Tongue (tissue), 1 donor: ENCODE measurements at regions not wholly inside any gene's neighbourhood (a gene's known extent, or its start where the extent isn't known, plus 50 kb on each side); places are given as distances from the start of the nearest gene placed in this dataset.

Experiments used
- DNase-seq: peaks from one replicate; pipeline ENCODE4 v3.0.0-alpha.2; 2015

DNA sequence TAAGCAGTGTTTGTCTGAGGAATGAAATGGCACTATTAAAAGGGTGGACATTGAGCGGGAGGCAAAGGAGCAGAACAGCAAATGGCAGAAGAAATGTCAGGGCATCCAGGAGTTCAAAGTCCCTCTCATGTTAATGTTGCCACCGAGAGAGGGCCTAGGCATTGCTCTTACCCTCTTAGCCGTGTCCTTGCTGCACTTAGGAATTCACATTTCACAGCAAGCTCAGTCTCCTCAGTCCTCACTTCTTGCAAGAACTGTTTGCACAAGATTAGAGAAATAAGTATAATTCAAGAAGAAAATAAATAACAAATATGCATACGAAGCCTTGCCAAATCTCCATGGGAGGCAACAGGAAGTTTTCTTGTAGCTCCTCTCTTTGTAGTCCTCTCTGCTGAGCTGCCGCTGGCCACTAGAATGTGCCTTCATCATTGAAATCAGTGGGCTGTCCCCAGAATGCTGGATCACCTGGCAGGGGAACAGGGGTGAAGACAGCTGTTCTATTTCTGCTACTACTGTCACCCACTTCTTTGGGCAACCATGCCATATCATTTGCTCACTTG, 205.8 kb downstream of the ZNF326 start:
- no peak for DNase-seq

GRCh38 chr1:90198616-90199332, 203.9 kb downstream of the ZNF326 start:
- DNase-seq: no peak

DNA sequence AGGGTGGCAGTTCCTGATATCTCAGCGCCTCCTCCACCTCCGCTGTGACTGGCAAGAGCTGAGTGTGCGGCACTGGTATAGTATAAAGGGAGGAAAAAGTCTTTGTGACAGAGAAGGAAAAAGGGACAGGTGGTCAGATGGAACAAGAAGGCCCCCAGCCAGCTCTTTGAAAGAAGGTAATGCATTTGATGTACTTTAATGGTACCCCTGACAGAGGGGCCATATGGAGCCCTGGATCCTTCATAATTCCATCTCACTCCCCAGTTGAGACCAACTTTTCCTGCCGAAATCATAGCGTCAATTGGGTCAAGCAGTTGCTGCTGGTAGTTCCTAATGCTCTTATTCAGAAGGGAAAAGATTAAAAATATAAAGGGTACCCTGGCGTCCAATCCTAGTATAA, 198.2 kb downstream of the ZNF326 start:
- DNase-seq: no peak

- no peak for DNase-seq
These were observed 197.5 kb downstream of the ZNF326 start for GRCh38 chr1:90192408-90192807.

DNA sequence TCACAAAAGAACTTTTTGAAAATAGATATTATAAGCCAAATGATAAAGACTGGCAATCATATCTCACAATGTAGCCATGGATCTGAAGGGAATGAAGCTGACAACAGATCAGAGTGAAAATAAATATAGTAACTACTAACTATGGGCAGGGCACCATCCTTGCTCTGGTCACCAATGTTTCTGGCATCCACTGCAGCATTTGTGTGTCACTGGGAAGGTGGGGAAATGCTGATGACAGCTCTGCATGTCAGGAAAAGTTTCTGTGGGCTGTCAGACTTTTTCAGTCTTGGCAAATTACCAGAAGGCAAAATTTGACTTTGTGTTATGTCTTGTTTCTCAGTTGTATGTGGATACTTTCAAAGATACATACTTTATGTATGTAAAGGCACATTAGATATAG, 195.6 kb downstream of the ZNF326 start:
- no peak for DNase-seq

DNA sequence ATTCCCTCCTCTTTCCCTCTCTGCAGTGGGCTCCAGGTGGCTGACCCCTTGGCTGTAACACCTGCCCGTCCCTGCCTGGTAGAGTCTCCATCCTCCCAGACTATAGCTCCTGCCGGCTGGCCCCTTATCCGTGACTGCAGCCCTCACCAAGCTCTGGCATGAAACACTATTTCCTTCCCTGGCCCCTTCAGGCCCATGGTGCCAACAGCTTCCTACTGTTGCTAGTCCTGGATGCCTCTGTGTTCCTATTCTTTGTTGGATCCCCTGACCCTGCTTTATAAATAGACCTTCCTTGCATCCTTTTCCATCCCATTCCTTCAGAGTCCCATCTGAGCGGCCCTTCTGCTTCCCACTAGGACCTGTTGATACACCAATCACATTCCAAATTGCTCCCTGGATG, 195.0 kb downstream of the ZNF326 start:
- DNase-seq: no peak

GRCh38 chr1:90187323-90187585, 192.3 kb downstream of the ZNF326 start:
- DNase-seq: peak; percentile 40

- no peak for DNase-seq
These were observed 191.8 kb downstream of the ZNF326 start for GRCh38 chr1:90186506-90187322.

GRCh38 chr1:90176530-90176929, 181.6 kb downstream of the ZNF326 start:
- no peak for DNase-seq

DNA sequence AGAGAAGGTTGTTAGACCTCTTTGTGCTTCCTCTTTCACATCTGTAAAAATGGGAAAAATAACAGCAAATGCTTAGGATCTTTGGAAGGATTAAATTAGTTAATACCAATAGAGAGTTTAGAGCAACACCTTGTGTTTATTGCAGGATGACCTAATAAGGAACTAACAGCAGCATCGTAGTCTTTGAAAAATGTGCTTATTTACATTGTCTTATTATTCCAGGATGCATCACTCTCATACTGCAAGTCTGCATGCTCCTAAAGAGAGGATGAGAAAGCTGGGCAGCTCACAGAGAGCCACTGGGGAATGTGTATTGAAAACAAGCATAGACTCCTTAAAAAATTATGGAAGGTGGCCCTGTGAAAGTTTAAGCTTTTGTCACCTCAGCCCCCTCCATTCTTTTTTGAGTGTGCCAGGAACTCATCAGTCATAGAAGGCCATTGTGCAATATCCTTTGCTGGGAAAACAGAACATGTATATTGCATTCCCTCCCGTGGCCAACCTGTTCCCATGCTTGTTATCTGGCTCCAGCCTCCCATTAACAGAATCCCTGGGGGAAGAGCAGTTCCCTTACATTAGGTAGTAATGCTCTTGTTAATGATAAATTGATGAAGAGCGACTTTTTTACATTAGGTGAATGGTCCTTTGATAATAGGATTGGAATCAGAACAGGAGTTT, 180.7 kb downstream of the ZNF326 start:
- no peak for DNase-seq

- no peak for DNase-seq
These were observed 179.3 kb downstream of the ZNF326 start for GRCh38 chr1:90174246-90174645.

DNA sequence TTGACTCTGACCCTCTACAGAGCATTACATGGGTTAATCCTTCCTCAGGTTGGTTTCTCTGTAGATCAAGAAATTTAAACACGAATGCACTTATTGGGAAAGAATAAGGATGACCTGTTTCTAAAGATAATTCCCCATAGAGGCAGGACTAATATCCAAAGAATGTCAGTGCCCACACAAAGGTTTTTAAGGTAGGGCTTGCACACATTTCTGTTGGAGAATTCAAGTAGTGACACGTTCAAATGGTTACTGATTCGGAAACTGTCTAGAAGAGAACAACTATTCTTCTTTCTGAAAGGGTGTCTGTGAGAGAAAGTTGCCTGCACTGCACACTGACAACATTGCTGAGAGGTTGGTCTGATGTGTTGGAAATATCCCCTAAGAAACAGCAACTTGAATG, 167.3 kb downstream of the ZNF326 start:
- no peak for DNase-seq

- no peak for DNase-seq
These were observed 166.7 kb downstream of the ZNF326 start for GRCh38 chr1:90161625-90162024.

- no peak for DNase-seq
These were observed 161.0 kb downstream of the ZNF326 start for GRCh38 chr1:90155721-90156487.

DNA sequence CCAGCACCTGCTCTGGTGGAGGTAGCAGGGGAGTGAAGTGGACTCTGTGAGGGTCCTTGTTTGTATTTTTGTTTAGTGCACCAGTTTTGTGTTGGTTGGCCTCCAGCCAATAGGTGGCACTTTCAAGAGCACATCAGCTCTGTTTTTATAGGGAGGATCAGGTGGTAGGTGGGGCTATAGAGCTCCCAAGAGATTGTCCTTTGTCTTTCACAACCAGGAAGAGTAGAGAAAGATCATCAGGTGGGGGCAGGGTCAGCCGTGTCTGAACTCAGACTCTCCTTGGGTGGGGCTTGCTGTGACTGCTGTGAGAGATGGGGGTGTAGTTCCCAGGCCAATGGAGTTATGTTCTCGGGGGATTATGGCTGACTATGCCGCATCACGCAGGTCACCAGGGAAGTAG, 159.8 kb downstream of the ZNF326 start:
- no peak for DNase-seq

- no peak for DNase-seq
These were observed 154.2 kb downstream of the ZNF326 start for GRCh38 chr1:90149101-90149500.

GRCh38 chr1:90147093-90147492, 152.2 kb downstream of the ZNF326 start:
- no peak for DNase-seq

DNA sequence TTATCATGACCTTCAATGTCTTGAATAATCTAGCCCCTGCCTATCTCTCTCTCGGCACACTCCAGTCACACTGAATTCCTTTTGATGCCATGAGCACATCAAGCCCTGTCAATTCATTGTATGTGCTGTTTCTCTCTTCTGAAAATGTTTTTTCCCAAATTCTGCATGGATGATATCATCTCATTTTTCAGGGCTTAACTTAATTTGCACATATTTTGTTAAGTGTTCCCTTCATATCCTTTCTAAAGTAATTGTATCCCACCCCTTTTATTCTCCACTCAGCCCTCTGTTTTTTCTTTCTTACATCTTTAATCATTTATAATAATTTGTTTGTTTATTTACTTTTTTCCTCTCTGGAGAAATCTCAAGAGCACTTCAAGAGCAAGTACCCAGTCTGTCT, 149.9 kb downstream of the ZNF326 start:
- DNase-seq: no peak

DNA sequence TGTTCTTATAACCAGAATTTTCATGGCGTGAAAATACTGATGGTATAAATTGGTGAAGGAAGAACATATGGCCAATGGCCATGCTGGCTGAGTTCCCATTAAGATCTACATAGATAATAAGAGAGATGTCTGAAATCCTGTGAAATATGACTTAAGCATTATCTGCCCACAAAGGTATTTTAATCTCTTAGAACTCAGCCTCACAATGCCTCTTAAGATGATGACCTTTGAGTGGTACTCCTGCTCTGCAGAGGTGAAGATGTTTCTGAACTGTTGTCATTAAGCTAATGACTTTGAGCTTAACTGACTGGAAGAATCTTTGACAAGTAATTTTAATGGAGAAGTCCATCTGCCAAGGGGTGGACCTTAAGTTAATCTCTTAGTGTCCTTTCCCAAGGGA, 148.7 kb downstream of the ZNF326 start:
- no peak for DNase-seq

DNA sequence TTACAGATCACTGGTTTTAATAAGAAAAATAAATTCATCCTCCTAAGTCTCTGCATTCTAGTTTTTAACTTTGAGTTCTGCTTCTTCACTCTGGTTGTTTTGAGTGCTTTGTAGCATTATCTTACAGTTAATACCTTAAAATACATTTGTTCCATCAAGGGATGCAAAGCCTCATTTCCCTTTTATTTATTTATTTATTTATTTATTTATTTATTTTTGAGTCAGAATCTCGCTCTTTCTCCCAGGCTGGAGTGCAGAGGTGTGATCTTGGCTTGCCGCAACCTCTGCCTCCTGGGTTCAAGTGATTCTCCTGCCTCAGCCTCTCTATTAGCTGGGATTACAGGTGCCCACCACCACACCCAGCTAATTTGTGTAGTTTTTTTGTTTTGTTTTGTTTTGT, 147.8 kb downstream of the ZNF326 start:
- no peak for DNase-seq

DNA sequence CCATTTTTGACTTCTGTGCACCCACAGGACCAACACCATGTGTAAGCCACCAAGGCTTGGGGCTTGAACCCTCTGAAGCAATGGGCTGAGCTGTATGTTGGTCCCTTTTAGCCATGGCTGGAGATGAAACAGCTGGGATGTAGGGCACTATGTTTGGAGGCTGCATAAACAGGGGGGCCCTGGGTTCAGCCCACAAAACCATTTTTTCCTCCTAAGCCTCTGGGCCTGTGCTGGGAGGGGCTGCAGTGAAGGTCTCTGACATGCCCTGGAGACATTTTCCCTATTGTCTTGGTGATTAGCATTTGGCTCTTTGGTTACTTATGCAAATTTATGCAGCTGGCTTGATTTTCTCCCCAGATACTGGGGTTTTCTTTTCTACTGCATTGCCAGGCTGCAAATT, 144.9 kb downstream of the ZNF326 start:
- no peak for DNase-seq

DNA sequence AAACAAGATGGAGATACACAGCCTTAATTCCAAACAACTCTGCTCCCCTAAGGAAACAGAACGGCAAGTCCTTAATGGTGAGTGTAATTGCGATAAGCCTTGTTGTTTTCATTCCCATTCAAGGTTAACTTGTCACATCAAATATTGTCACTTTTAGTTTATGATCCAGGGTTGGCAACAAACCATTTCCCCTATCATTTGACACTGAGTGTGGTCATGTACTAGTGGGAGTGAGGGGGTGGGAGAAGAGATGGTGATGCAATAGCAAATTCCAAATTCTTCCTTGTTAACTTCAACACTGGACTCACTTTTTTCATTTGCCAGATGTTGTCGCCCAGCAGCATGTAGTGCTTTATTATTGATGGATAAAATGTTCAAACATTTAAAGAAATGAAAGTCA, 140.4 kb downstream of the ZNF326 start:
- DNase-seq: no peak
